G401 (cell line): ENCODE measurements at regions not wholly inside any gene's neighbourhood (a gene's known extent, or its start where the extent isn't known, plus 50 kb on each side); places are given as distances from the start of the nearest gene placed in this dataset.
A peak's percentile ranks its signal among the peaks of the same experiment; 100 is the strongest.

Experiments used
- DNase-seq: peaks from one replicate; pipeline ENCODE4 v3.0.0-alpha.2; 2015; ENCODE audit warnings: low spot score
- in situ Hi-C: cut with HindIII; loops from 2 replicates; pipeline ENCODE4 v1.10.0; 2016; ENCODE audit warnings: low sequenced_read_pairs, mixed read lengths

DNA sequence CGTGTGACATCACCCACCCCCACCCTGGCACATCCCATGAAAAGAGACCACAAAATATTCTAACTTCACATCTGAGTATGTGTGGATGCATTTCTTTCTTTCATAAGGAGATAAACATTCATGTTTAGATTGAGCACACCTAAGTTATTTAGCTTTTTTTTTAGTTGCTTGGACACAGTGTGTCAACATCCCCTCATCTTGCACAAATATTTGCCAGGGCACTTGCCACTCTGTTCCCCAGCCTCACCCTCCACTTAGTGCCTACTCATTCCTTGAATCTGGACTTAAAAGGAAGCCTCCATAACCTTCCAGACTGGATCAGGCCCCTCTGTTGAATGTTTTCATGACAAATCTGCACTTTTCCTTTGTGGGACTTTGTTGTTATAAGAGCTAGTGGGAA lies 338.9 kb upstream of the IGFBP3 start:
- no peak for DNase-seq
- in situ Hi-C loops: no loop called here

DNA sequence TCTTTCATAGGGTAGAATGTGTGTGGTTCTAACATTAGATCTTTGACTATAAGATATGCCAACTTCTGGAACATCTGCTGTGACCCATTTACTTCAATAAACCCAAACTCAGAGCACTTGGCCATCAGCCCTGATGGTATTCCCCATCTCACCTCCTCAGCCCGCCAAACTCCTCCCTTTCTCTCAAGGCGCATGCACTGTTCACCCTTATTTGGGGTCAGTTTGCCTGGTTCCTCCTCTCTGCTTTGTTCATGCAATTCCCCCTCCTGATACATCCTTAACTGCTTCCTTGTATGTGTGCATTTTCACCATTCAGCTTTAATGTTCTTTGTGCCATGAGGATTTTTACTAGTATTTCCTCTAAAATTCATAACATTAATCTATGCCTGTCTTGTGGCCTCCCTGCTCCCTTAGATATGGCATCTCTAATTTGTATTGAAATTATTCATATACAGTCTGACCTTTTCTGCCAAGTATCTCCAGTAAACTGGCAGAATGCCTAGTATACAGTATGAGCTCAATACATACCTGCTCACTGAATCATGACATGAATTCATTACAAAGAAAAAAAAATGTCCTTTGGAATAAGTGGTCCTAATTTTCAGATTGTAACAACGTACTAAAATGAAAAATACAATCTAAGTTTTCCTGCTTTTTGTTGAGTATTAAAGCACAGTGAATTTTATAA lies 336.8 kb upstream of the IGFBP3 start:
- in situ Hi-C loops: no loop called here
- DNase-seq: no peak

DNA sequence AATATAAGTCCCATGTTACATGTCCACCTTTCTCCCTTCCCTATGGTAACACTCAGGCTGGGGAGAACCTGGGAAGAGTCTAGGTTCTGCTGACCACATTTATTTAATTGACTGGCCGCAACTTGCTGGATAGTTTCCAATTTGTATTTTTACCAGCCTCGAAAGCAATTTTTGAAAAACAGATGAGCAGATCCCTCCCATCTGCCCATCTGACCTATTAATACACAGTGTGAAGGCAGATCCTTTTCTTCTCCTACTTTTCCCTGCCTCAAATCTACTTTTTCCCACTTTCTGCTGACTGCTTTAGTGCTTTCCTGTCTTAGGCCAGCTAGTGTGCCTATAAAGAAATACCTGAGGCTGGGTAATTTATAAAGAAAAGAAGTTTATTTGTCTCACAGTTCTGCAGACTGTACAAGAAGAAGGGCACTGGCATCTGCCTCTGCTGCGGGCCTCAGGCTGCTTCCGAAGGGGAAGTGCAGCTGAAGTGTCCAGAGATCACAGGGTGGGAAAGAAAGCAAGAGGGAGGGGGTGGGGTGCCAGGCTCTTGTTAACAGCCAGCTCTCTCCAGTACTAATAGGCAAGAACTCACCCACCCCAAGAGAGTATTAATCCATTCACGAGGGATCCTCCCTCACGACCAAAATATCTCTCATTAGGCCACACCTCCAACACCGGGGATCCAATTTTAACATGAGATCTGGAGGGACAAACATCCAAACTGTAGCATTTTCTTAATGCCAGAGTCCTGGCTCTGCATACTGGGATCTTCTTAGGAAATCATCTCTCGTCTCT lies 336.0 kb upstream of the IGFBP3 start:
- no peak for DNase-seq
- in situ Hi-C loops: no loop called here

- in situ Hi-C loops: no loop called here
- no peak for DNase-seq
Measured at GRCh38 chr7:46253520-46253919, 332.4 kb upstream of the IGFBP3 start.

DNA sequence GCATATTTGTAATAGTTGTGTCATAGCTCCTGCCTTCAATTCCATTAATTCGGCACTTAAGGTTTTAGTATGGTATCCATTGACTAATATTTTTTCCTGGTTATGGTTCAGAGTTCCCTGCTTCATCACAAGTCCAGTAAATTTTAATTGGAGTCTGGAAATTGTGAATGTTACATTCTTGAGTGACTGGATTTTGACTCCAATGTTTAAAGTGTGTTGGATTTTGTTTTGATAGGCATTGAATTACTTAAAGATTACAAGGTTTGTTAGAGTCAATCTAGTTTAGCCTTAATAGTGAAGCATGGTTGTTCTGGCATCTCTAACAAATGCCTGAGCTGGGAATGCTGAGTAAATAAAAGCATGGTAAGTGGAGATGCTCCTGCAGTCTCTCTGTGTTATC lies 326.6 kb upstream of the IGFBP3 start:
- in situ Hi-C loops: no loop called here
- no peak for DNase-seq

- in situ Hi-C loops: no loop called here
- no peak for DNase-seq
Measured at GRCh38 chr7:46245586-46246111, 324.6 kb upstream of the IGFBP3 start.

DNA sequence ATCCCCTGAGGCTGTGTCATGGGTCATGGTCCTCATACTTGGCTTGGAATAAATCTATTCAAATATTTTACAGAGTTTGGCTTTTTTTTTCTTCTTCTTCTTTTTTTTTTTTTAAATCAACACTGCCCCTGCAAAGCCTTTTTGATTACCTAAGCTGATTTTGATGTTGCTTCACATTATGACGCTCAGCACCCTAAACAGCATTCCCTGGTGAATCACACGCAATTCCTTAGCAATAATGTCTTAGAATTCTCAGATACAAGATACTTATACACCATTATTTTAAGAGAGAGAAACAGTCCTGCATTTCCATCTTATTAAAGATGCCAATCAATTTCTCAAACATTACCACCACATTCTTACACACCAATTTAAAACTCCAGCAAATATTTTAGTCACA lies 323.7 kb upstream of the IGFBP3 start:
- in situ Hi-C loops: no loop called here
- DNase-seq: no peak

DNA sequence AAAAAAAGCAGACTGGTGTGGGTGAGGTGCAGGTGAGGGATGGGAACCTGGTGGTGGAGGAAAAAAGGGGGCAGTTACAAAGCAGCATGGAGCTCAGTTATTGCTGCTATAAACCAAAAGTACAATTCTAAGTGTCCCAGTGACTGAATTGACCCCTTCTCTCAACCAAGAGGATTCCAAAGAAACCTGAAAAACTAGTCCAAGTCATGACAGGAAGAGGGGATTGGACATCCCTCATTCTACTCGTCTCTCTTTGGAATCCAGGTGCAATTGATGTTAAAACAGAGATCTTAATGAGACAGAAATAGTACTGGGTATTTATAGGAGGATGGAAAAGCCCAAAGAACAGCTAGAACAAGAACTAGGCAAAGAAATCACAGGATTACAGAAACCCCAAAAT lies 322.3 kb upstream of the IGFBP3 start:
- DNase-seq: no peak
- in situ Hi-C loops: no loop called here

GRCh38 chr7:46239846-46240245 lies 318.8 kb upstream of the IGFBP3 start:
- no peak for DNase-seq
- in situ Hi-C loops: no loop called here

DNA sequence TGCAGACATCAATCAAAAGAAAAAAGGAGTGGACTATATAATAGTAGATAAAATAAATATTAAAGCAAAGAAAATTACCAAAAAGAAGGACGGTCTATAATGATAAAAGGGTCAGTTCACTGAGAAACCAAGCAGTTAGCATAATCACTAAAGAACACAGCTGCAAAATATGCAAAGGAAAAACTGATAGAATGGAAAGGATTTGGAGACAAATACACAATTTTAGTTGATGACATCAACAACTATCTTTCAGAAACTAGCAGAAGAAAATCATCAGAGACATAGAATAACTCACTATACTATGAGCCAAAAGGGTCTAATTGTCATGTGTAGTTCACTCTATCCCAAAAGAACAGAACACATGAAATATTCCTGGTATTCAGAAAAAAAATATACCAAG lies 316.4 kb upstream of the IGFBP3 start:
- no peak for DNase-seq
- in situ Hi-C loops: no loop called here

DNA sequence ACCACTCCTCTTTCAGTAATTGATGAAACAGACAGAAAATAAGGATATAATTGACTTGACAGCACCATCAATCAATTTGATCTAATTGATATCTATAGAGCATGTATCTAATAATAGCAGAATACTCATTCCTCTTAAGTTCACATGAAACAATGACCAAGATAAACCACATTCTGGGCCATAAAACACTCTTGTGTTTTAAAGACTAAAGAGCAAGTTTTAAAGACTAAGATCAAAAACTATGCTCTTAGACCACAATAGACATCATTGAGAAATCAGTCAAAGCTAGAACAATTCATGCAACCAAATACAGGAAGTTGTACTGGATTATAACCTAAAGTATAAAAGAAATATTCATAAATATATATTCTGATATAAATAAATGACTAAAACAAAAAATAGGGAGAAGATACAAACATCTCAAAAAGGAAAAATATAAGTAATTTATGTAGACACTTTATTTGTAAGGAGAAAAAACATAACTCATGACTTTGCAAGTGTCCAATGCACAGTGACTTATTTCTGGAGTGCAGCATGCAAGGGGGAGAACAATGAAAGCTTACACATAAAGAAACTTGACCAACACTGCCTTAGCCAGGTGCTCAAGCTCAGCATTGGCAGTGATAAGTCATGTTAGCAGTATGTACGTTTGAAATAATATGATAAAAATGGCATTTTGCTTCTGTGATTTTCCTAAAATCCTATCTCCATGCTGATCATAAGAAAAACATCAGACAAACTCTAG lies 312.7 kb upstream of the IGFBP3 start:
- in situ Hi-C loops: no loop called here
- DNase-seq: no peak

- no peak for DNase-seq
- in situ Hi-C loops: no loop called here
Measured at GRCh38 chr7:46230990-46231305, 309.9 kb upstream of the IGFBP3 start.

DNA sequence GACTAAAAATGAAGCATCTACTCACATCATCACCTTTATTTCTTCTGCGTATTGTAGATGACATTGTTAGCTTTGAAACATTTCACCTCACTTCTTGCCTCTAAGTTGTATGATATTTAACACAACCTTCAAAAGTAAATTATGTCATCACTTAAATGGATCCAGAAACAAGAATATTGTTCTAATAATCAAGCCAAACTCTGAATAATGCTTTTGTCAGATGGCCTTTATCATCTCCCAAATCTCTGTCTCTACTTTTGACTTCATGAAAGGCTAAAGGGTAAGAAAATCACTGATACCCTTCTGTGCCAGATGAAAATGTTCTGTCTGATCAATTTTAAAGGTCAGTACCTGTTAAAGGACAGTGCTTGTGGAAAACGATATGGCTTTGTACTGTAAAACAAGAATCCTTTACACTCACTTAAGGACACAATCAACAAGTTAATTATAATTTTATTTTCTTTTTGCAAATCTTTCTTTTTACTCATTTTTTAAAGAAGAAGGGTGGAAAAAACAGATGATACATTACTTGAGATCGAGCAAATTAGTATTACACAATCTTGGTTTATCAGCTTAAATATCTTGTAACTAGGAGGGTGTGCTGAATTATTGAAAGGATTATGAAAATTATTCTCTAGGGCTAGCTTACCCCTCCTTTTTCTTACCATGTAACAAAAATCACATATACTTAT lies 309.4 kb upstream of the IGFBP3 start:
- DNase-seq: no peak
- in situ Hi-C loops: no loop called here

- in situ Hi-C loops: no loop called here
- no peak for DNase-seq
Measured at GRCh38 chr7:46229409-46229808, 308.3 kb upstream of the IGFBP3 start.

DNA sequence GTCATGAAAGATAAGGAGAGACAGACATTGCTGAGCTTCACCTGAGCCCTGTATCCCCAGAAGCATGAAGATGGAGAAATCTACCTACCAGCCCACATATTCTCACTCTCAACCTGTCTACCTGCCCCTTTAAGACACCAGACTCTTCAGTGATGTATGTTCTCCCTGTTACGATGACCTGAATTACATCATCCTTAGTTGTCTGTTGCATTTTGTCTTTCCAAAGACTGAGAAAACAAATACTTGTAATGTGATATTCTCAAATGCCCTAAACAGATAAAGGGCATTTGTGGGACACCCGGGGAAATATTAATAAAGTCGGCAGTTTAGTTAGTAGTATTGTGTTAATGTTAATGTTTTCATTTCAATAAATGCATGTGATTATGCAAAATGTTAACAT lies 305.8 kb upstream of the IGFBP3 start:
- in situ Hi-C loops: no loop called here
- DNase-seq: no peak

- no peak for DNase-seq
- in situ Hi-C loops: no loop called here
Measured at GRCh38 chr7:46224363-46224762, 303.3 kb upstream of the IGFBP3 start.

- in situ Hi-C loops: no loop called here
- peak; percentile 74 for DNase-seq
Measured at GRCh38 chr7:46220066-46220630, 299.1 kb upstream of the IGFBP3 start.

- DNase-seq: no peak
- in situ Hi-C loops: no loop called here
Measured at GRCh38 chr7:46218461-46219200, 297.6 kb upstream of the IGFBP3 start.
